SU-DHL-6 (cell line): ENCODE measurements at regions not wholly inside any gene's neighbourhood (a gene's known extent, or its start where the extent isn't known, plus 50 kb on each side); places are given as distances from the start of the nearest gene placed in this dataset.

Experiments used
- H2AFZ ChIP-seq: fragments of 200-600 bp; sonication (generic); 2 replicates; pipeline ENCODE4 v1.6.1; 2014; ENCODE audit warnings: low read depth, mild to moderate bottlenecking, moderate library complexity, mixed read lengths, antibody characterized with exemption, low read length; ENCODE audit not compliant: severe bottlenecking
- H3F3A ChIP-seq: fragments of 200-600 bp; shearing (Covaris generic); 2 replicates; pipeline ENCODE4 v1.6.0; 2016; ENCODE audit warnings: antibody characterized with exemption, mild to moderate bottlenecking; ENCODE audit not compliant: insufficient read depth
- H3K27ac ChIP-seq: fragments of 200-600 bp; sonication (generic); 2 replicates; pipeline ENCODE4 v1.5.1; 2016; ENCODE audit warnings: low read depth, mild to moderate bottlenecking, low read length, moderate library complexity, mixed read lengths
- H3K27me3 ChIP-seq: fragments of 200-600 bp; sonication (generic), shearing (Covaris generic); 2 replicates; pipeline ENCODE4 v1.6.0; 2014; ENCODE audit warnings: mild to moderate bottlenecking, low read length
- H3K36me3 ChIP-seq: fragments of 200-600 bp; sonication (generic); 2 replicates; pipeline ENCODE4 v1.6.1; 2014; ENCODE audit warnings: mild to moderate bottlenecking, low read length, mixed read lengths
- H3K4me2 ChIP-seq: fragments of 300-600, 200-600 bp; shearing (Covaris generic), sonication (generic); 2 replicates; pipeline ENCODE4 v1.6.0; 2014; ENCODE audit warnings: low read length, low read depth, mild to moderate bottlenecking; ENCODE audit not compliant: poor library complexity, severe bottlenecking
- H3K4me3 ChIP-seq: fragments of 200-600 bp; sonication (generic); 2 replicates; pipeline ENCODE4 v1.5.1; 2014; ENCODE audit warnings: antibody characterized with exemption, low read length, mild to moderate bottlenecking, mixed read lengths; ENCODE audit not compliant: insufficient read depth, poor library complexity, severe bottlenecking
- H3K79me2 ChIP-seq: fragments of 200-600 bp; sonication (generic); 2 replicates; pipeline ENCODE4 v1.6.1; 2014; ENCODE audit warnings: mild to moderate bottlenecking, low read length, moderate library complexity; ENCODE audit not compliant: insufficient read depth
- H3K9ac ChIP-seq: fragments of 200-600 bp; sonication (generic); 2 replicates; pipeline ENCODE4 v1.7.0; 2014; ENCODE audit warnings: mild to moderate bottlenecking, low read length
- H3K9me2 ChIP-seq: fragments of 200-600 bp; sonication (generic); replicated peaks from 2 replicates; pipeline ENCODE4 v1.6.1; 2014; ENCODE audit warnings: low read length; ENCODE audit not compliant: insufficient read depth
- H3K9me3 ChIP-seq: fragments of 200-600 bp; sonication (generic); 2 replicates; pipeline ENCODE4 v1.6.1; 2014; ENCODE audit warnings: low read length, mixed read lengths; ENCODE audit not compliant: insufficient read depth
- H4K20me1 ChIP-seq: fragments of 200-600 bp; sonication (generic); 2 replicates; pipeline ENCODE4 v1.6.1; 2014; ENCODE audit warnings: low read depth, mild to moderate bottlenecking, antibody characterized with exemption, low read length, moderate library complexity, mixed read lengths
- CTCF ChIP-seq: fragments of 200-600 bp; sonication (generic); IDR thresholded peaks from one replicate; pipeline ENCODE4 v1.5.1; 2017; ENCODE audit warnings: antibody characterized with exemption, mild to moderate bottlenecking, low read length, moderate library complexity; ENCODE audit not compliant: insufficient read depth, poor library complexity, severe bottlenecking
- EZH2phosphoT487 ChIP-seq: fragments of 200-600 bp; sonication (generic), shearing (Covaris generic); conservative IDR thresholded peaks from 2 replicates; pipeline ENCODE4 v1.6.1; 2018; ENCODE audit warnings: mild to moderate bottlenecking, antibody characterized with exemption, low read length, moderate library complexity, mixed read lengths

- H3K27me3 ChIP-seq = no peaks in the 10 kb centered on the region
- H2AFZ ChIP-seq = peak overlapping the region; percentile 4
- no peak overlapping the region for H3K4me2 ChIP-seq
- H3K36me3 ChIP-seq = no peaks in the 10 kb centered on the region
- no peaks in the 10 kb centered on the region for H4K20me1 ChIP-seq
- H3K4me3 ChIP-seq = no peak overlapping the region
- H3K9ac ChIP-seq = no peak overlapping the region
- no peaks in the 10 kb centered on the region for H3K79me2 ChIP-seq
- no peaks in the 10 kb centered on the region for H3K9me3 ChIP-seq
- no peaks in the 10 kb centered on the region for H3F3A ChIP-seq
- TF ChIP-seq CTCF = no peak
- no peak for TF ChIP-seq EZH2phosphoT487
- no peaks in the 10 kb centered on the region for H3K9me2 ChIP-seq
- no peak overlapping the region for H3K27ac ChIP-seq
Observed at GRCh38 chr5:26205121-26205520, 833.3 kb downstream of the CDH9 start.

GRCh38 chr5:26193626-26194025, 844.8 kb downstream of the CDH9 start:
- no peaks in the 10 kb centered on the region; the same call in 1 of the 2 replicates for H3K36me3 ChIP-seq
- H3K79me2 ChIP-seq = no peaks in the 10 kb centered on the region
- no peaks in the 10 kb centered on the region for H3K9me2 ChIP-seq
- no peak for TF ChIP-seq CTCF
- no peak for TF ChIP-seq EZH2phosphoT487
- no peak overlapping the region for H3K27ac ChIP-seq
- H3K27me3 ChIP-seq = no peaks in the 10 kb centered on the region
- H3K9me3 ChIP-seq = no peaks in the 10 kb centered on the region
- H3K4me2 ChIP-seq = no peak overlapping the region
- no peaks in the 10 kb centered on the region for H3F3A ChIP-seq
- H2AFZ ChIP-seq = no peak overlapping the region
- H3K4me3 ChIP-seq = no peak overlapping the region
- no peak overlapping the region for H3K9ac ChIP-seq
- no peaks in the 10 kb centered on the region for H4K20me1 ChIP-seq

- H3K36me3 ChIP-seq = no peaks in the 10 kb centered on the region
- H3K9me3 ChIP-seq = no peaks in the 10 kb centered on the region
- H3K27ac ChIP-seq = no peak overlapping the region
- no peak overlapping the region for H3K9ac ChIP-seq
- H3K4me3 ChIP-seq = no peak overlapping the region
- H3F3A ChIP-seq = no peaks in the 10 kb centered on the region
- H3K79me2 ChIP-seq = no peaks in the 10 kb centered on the region
- H3K9me2 ChIP-seq = no peaks in the 10 kb centered on the region
- H3K27me3 ChIP-seq = no peaks in the 10 kb centered on the region
- H4K20me1 ChIP-seq = no peaks in the 10 kb centered on the region
- H2AFZ ChIP-seq = no peak overlapping the region
- TF ChIP-seq EZH2phosphoT487 = no peak
- no peak for TF ChIP-seq CTCF
- no peak overlapping the region for H3K4me2 ChIP-seq
Observed at GRCh38 chr5:26192486-26192885, 845.9 kb downstream of the CDH9 start.
